RWPE2 (cell line): ENCODE measurements at regions not wholly inside any gene's neighbourhood (a gene's known extent, or its start where the extent isn't known, plus 50 kb on each side); places are given as distances from the start of the nearest gene placed in this dataset.

Experiments used
- ATAC-seq: fragments of 200-7000 bp; cut with Tn5 transposase; 3 replicates; pipeline ENCODE4 v1.9.1; 2021; ENCODE audit warnings: low read depth
- DNase-seq: peaks from one replicate; pipeline ENCODE4 v3.0.0-alpha.2; 2020; ENCODE audit warnings: low spot score
- H3K27ac ChIP-seq: fragments of 450-650 bp; 2 replicates; pipeline ENCODE4 v1.5.1; 2017; ENCODE audit warnings: mild to moderate bottlenecking; ENCODE audit not compliant: poor library complexity, severe bottlenecking
- H3K27me3 ChIP-seq: fragments of 250-450 bp; sonication (Bioruptor Pico); 2 replicates; pipeline ENCODE4 v1.5.1; 2021; ENCODE audit warnings: mild to moderate bottlenecking, moderate library complexity; ENCODE audit not compliant: insufficient read depth, poor library complexity, severe bottlenecking
- H3K36me3 ChIP-seq: fragments of 250-450 bp; sonication (Bioruptor Pico); 2 replicates; pipeline ENCODE4 v1.5.1; 2020; ENCODE audit warnings: low read depth, mild to moderate bottlenecking, moderate library complexity
- H3K4me1 ChIP-seq: fragments of 250-450 bp; sonication (Bioruptor Pico); 2 replicates; pipeline ENCODE4 v1.5.1; 2021; ENCODE audit warnings: mild to moderate bottlenecking, moderate library complexity; ENCODE audit not compliant: insufficient read depth, poor library complexity, severe bottlenecking
- H3K4me3 ChIP-seq: fragments of 250-450 bp; sonication (Bioruptor Pico); 2 replicates; pipeline ENCODE4 v1.5.1; 2021; ENCODE audit warnings: mild to moderate bottlenecking, moderate library complexity; ENCODE audit not compliant: severe bottlenecking
- H3K9me3 ChIP-seq: fragments of 250-450 bp; sonication (Bioruptor Pico); 2 replicates; pipeline ENCODE4 v1.5.1; 2021; ENCODE audit warnings: mild to moderate bottlenecking, moderate library complexity; ENCODE audit not compliant: severe bottlenecking
- CTCF ChIP-seq: fragments of 450-650 bp; IDR thresholded peaks from one replicate; pipeline ENCODE4 v1.5.1; 2017; ENCODE audit warnings: mild to moderate bottlenecking, moderate library complexity; ENCODE audit not compliant: poor library complexity, severe bottlenecking

- peaks cover 3% of the 10 kb centered on the region for H3K27me3 ChIP-seq
- no peaks in the 10 kb centered on the region for H3K36me3 ChIP-seq
- DNase-seq (no peak), ATAC-seq (no peak)
- no peak for TF ChIP-seq CTCF
- H3K27ac ChIP-seq = no peak overlapping the region
- H3K4me1 ChIP-seq = no peaks in the 10 kb centered on the region
- H3K9me3 ChIP-seq = no peaks in the 10 kb centered on the region
- H3K4me3 ChIP-seq = no peak overlapping the region
These were observed 151.1 kb upstream of the CST7 start for GRCh38 chr20:24797745-24798655.

- no peak for DNase-seq
- Histone ChIP-seq H3K4me1 (no peaks in the 10 kb centered on the region), H3K4me3 (no peak overlapping the region), H3K9me3 (no peaks in the 10 kb centered on the region), H3K27ac (no peak overlapping the region), H3K36me3 (no peaks in the 10 kb centered on the region), H3K27me3 (peaks cover 3% of the 10 kb centered on the region)
- TF ChIP-seq CTCF = no peak
- ATAC-seq = no peak
These were observed 150.0 kb upstream of the CST7 start for GRCh38 chr20:24798930-24799705.

- no peak overlapping the region for H3K4me3 ChIP-seq
- H3K9me3 ChIP-seq = no peaks in the 10 kb centered on the region
- no peaks in the 10 kb centered on the region for H3K4me1 ChIP-seq
- no peak for DNase-seq
- no peak overlapping the region for H3K27ac ChIP-seq
- peaks cover 3% of the 10 kb centered on the region for H3K27me3 ChIP-seq
- H3K36me3 ChIP-seq = no peaks in the 10 kb centered on the region
- no peak for ATAC-seq
- TF ChIP-seq CTCF = no peak
These were observed 149.0 kb upstream of the CST7 start for GRCh38 chr20:24799971-24800580.

GRCh38 chr20:24802286-24802820, 146.7 kb upstream of the CST7 start:
- H3K36me3 ChIP-seq = no peaks in the 10 kb centered on the region
- no peak for TF ChIP-seq CTCF
- H3K9me3 ChIP-seq = no peaks in the 10 kb centered on the region
- H3K27ac ChIP-seq = no peak overlapping the region
- H3K4me1 ChIP-seq = no peaks in the 10 kb centered on the region
- peaks cover 1% of the 10 kb centered on the region for H3K27me3 ChIP-seq
- no peak overlapping the region for H3K4me3 ChIP-seq
- DNase-seq (no peak), ATAC-seq (no peak)
